DND-41 (cell line): ENCODE measurements at regions not wholly inside any gene's neighbourhood (a gene's known extent, or its start where the extent isn't known, plus 50 kb on each side); places are given as distances from the start of the nearest gene placed in this dataset.

Experiments
- ATAC-seq: fragments of 200-7000 bp; cut with Tn5 transposase; 3 replicates; pipeline ENCODE4 v1.9.1; 2021; ENCODE audit warnings: low read depth; ENCODE audit not compliant: insufficient read depth
- DNase-seq: peaks from one replicate; pipeline ENCODE4 v3.0.0-alpha.2; 2020
- H2AFZ ChIP-seq: 2 replicates; pipeline ENCODE4 v1.6.0; 2012; ENCODE audit warnings: low read depth, low read length
- H3K27ac ChIP-seq: 2 replicates; pipeline ENCODE4 v1.5.1; 2012; ENCODE audit warnings: low read length, inconsistent platforms
- H3K27me3 ChIP-seq: fragments of 200-600 bp; sonication (generic); 2 replicates; pipeline ENCODE4 v1.6.0; 2012; ENCODE audit warnings: low read length, mild to moderate bottlenecking, inconsistent platforms; ENCODE audit not compliant: insufficient read depth, poor library complexity
- H3K36me3 ChIP-seq: 2 replicates; pipeline ENCODE4 v1.5.1; 2012; ENCODE audit warnings: low read length, inconsistent platforms; ENCODE audit not compliant: insufficient read depth
- H3K4me1 ChIP-seq: 2 replicates; pipeline ENCODE4 v1.5.1; 2012; ENCODE audit warnings: mild to moderate bottlenecking, low read length; ENCODE audit not compliant: insufficient read depth
- H3K4me2 ChIP-seq: 2 replicates; pipeline ENCODE4 v1.6.0; 2012; ENCODE audit warnings: mild to moderate bottlenecking, moderate library complexity, low read length, inconsistent platforms; ENCODE audit not compliant: insufficient read depth
- H3K4me3 ChIP-seq, 2 experiments: fragments of 200-600 bp in 1 of 2; shearing (Covaris generic) in 1 of 2; 2 replicates each; pipeline ENCODE4 v1.5.1; 2012 to 2016; ENCODE audit warnings: inconsistent platforms in 2 of 2, low read length in 2 of 2, mild to moderate bottlenecking in 2 of 2, low read depth in 1 of 2, moderate library complexity in 1 of 2
- H3K79me2 ChIP-seq: 2 replicates; pipeline ENCODE4 v1.6.0; 2012; ENCODE audit warnings: low read length, inconsistent platforms; ENCODE audit not compliant: insufficient read depth
- H3K9ac ChIP-seq: 2 replicates; pipeline ENCODE4 v1.6.0; 2012; ENCODE audit warnings: low read depth, mild to moderate bottlenecking, inconsistent platforms, low read length, moderate library complexity
- H3K9me3 ChIP-seq: 2 replicates; pipeline ENCODE4 v1.5.1; 2012; ENCODE audit warnings: low read length, moderate library complexity, mild to moderate bottlenecking, inconsistent platforms; ENCODE audit not compliant: insufficient read depth, severe bottlenecking
- H4K20me1 ChIP-seq: 2 replicates; pipeline ENCODE4 v1.6.0; 2012; ENCODE audit warnings: low read length; ENCODE audit not compliant: insufficient read depth
- EZH2 ChIP-seq: IDR thresholded peaks from 3 replicates; pipeline ENCODE4 v1.6.1; 2012; ENCODE audit warnings: borderline replicate concordance, low read depth, mild to moderate bottlenecking, moderate library complexity, low read length, inconsistent platforms; ENCODE audit not compliant: severe bottlenecking
- TF ChIP-seq, protein P1 (sequence below): IDR thresholded peaks from 2 replicates; pipeline ENCODE4 v1.5.1; 2012; ENCODE audit warnings: borderline replicate concordance, low read length, moderate library complexity, mild to moderate bottlenecking; ENCODE audit not compliant: poor library complexity, severe bottlenecking; ENCODE audit errors: extremely low read depth

DNA sequence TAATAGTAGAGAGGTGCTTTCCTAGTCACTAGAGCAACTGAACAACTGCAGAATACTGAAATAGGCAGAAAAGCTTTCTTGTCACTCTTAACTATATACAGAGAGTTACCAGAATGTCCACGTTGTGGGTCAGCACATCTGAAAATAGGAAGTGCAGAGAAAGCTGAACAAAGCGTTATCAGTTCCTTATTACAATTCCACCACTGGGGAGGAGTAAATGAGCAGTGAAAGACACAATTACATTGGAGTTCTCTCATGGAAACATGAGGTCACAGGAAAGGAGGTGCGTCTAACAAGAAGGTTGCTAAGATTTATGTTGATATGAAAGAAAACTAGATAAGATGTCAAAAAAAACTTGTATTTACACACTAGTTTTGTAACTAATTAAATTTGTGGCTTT is 461.9 kb upstream of the COX7C start:
- H3K4me2 ChIP-seq = no peak overlapping the region
- no peak overlapping the region for H3K4me3 ChIP-seq
- H3K9ac ChIP-seq = no peak overlapping the region
- H3K9me3 ChIP-seq = no peaks in the 10 kb centered on the region
- no peak overlapping the region for H2AFZ ChIP-seq
- H3K4me1 ChIP-seq = no peaks in the 10 kb centered on the region
- TF ChIP-seq EZH2 = no peak
- TF ChIP-seq, protein P1, sequence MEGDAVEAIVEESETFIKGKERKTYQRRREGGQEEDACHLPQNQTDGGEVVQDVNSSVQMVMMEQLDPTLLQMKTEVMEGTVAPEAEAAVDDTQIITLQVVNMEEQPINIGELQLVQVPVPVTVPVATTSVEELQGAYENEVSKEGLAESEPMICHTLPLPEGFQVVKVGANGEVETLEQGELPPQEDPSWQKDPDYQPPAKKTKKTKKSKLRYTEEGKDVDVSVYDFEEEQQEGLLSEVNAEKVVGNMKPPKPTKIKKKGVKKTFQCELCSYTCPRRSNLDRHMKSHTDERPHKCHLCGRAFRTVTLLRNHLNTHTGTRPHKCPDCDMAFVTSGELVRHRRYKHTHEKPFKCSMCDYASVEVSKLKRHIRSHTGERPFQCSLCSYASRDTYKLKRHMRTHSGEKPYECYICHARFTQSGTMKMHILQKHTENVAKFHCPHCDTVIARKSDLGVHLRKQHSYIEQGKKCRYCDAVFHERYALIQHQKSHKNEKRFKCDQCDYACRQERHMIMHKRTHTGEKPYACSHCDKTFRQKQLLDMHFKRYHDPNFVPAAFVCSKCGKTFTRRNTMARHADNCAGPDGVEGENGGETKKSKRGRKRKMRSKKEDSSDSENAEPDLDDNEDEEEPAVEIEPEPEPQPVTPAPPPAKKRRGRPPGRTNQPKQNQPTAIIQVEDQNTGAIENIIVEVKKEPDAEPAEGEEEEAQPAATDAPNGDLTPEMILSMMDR = no peak
- H4K20me1 ChIP-seq = no peaks in the 10 kb centered on the region
- H3K79me2 ChIP-seq = no peaks in the 10 kb centered on the region
- no peaks in the 10 kb centered on the region for H3K36me3 ChIP-seq
- ATAC-seq (no peak), DNase-seq (no peak)
- no peaks in the 10 kb centered on the region for H3K27me3 ChIP-seq
- H3K27ac ChIP-seq = no peak overlapping the region

DNA sequence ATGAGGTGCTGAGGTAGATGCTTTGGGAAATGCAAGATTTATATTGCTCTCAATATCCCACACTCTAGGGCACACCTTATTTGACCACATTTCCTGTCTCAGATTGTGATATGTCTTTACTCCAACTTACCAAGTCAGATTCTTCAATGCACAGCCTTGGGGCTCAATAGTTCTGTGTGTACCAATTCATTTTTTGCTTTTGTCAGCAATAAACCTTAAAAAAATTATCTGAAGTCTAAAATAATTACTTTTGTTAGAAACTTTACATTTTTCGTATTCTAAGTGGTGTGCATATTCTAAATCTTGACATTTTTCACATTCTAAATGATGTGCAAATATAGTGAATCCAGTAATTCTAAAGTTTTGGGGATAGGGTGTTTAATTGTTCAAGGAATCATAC is 447.5 kb upstream of the COX7C start:
- ATAC-seq = no peak
- Histone ChIP-seq H3K9me3 (no peaks in the 10 kb centered on the region), H3K27me3 (no peaks in the 10 kb centered on the region), H3K4me1 (no peaks in the 10 kb centered on the region), H2AFZ (no peak overlapping the region), H3K9ac (no peak overlapping the region), H3K4me2 (no peak overlapping the region), H3K4me3 (no peak overlapping the region), H3K36me3 (no peaks in the 10 kb centered on the region), H3K79me2 (no peaks in the 10 kb centered on the region), H3K27ac (no peak overlapping the region), H4K20me1 (no peaks in the 10 kb centered on the region)
- TF ChIP-seq EZH2 = no peak
- TF ChIP-seq, protein P1 = no peak
- no peak for DNase-seq

DNA sequence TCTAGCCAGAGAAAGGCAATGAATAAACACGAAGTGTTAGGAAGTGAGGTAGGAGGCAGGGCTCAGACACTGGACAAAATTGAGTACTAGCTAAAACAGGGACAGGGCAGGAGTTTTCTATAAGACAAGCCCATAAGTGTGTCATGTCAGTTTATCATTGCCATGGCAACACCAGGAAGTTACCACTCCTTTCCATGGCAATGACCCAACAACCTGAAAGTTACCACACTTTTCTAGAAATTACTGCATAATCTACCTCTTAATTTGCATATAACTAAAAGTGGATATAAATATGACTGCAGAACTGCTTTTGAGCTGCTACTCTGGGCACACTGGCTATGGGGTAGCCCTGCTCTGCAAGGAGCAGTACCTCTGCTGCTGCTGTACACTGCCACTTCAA is 442.5 kb upstream of the COX7C start:
- ATAC-seq (no peak), DNase-seq (no peak)
- Histone ChIP-seq H3K9me3 (no peaks in the 10 kb centered on the region), H3K27ac (no peak overlapping the region), H3K9ac (no peak overlapping the region), H3K79me2 (no peaks in the 10 kb centered on the region), H3K36me3 (no peaks in the 10 kb centered on the region), H3K4me3 (no peak overlapping the region), H4K20me1 (no peaks in the 10 kb centered on the region), H3K4me2 (no peak overlapping the region), H3K4me1 (no peaks in the 10 kb centered on the region), H3K27me3 (no peaks in the 10 kb centered on the region), H2AFZ (no peak overlapping the region)
- TF ChIP-seq EZH2 = no peak
- TF ChIP-seq, protein P1 = no peak

DNA sequence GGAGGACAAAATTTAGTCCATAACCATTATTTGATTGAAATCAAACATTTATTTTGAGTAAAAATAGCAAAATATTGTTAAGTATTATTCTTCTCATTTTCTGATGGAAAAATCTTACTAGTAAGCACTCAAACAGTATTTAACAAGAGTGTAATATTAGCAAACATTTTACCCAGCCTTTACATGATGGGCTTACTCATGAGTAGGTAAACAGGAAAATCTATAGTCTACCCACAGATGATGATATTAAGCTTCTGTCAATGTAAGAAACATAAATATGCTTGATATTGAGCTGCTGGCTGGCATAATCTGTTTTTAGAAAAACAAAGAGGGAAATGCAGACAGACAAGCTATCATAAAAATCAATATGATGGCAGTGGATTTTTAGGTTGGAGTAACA is 418.5 kb upstream of the COX7C start:
- H3K79me2 ChIP-seq = no peaks in the 10 kb centered on the region
- H3K9ac ChIP-seq = no peak overlapping the region
- TF ChIP-seq, protein P1 = no peak
- no peak for TF ChIP-seq EZH2
- H3K9me3 ChIP-seq = no peaks in the 10 kb centered on the region
- ATAC-seq (no peak), DNase-seq (no peak)
- H3K4me1 ChIP-seq = no peaks in the 10 kb centered on the region
- H3K27me3 ChIP-seq = peaks cover 3% of the 10 kb centered on the region
- no peak overlapping the region for H2AFZ ChIP-seq
- H3K4me3 ChIP-seq = no peak overlapping the region
- H4K20me1 ChIP-seq = no peaks in the 10 kb centered on the region
- no peak overlapping the region for H3K27ac ChIP-seq
- no peaks in the 10 kb centered on the region for H3K36me3 ChIP-seq
- no peak overlapping the region for H3K4me2 ChIP-seq
